ENCODE measurements at regions not wholly inside any gene's neighbourhood (a gene's known extent, or its start where the extent isn't known, plus 50 kb on each side); places are given as distances from the start of the nearest gene placed in this dataset.

DNA sequence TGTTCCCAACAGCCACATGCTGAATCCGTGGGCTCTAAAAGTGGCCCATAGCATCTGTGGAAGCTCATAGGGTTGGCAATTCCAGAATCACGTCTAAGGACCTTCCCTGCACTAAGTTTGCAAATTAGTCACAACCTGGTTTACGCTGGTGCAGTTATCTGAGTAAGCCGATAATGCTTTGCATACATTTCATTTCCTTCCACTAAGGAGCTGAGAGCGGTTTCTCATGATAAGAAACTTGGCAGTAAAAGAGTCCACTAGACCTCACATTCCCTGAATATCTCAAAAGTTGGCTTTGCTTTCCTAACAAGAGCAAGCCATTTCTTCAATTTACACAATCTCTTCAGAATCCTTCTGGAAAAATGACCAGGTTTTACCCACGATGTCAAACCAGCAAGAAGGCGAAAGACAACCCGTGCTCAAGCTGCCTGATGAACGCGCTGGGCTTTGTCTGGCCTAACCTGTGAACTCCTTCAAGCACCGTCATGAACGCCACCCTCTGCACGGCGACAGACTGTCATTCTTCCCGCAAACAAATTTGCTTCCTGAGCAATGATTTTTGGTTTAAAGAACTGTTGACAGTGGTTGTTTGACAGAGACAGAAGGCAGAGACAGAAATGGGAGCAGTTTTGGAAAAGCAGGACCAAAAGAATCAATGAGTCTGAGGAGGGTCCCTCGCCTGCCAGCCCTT, 73.0 kb upstream of the COPS8 start:
- no peak for TF ChIP-seq RAD21 (IDR thresholded peaks at IDR 0.05; ENCODE audit: low read depth)
- no peak for TF ChIP-seq CEBPB (IDR thresholded peaks at IDR 0.05)
- TF ChIP-seq MAX (IDR thresholded peaks at IDR 0.05): no peak
- TF ChIP-seq FOXM1 (IDR thresholded peaks at IDR 0.05; ENCODE audit: borderline replicate concordance, low read depth): no peak
- TF ChIP-seq TAF1 (IDR thresholded peaks at IDR 0.05; ENCODE audit: low read depth): no peak
- TF ChIP-seq USF1 (IDR thresholded peaks at IDR 0.05): no peak
- no peak for TF ChIP-seq EP300 (IDR thresholded peaks at IDR 0.05; ENCODE audit: borderline replicate concordance)
- TF ChIP-seq TEAD4 (IDR thresholded peaks at IDR 0.05): no peak

All from Ishikawa (cell line).